HG03432 (cell line): ENCODE measurements at regions not wholly inside any gene's neighbourhood (a gene's known extent, or its start where the extent isn't known, plus 50 kb on each side); places are given as distances from the start of the nearest gene placed in this dataset.

Source experiments
- ATAC-seq: cut with Tn5 transposase; IDR thresholded peaks from one replicate; pipeline ENCODE4 v1.9.1; 2021; ENCODE audit warnings: mild to moderate bottlenecking, moderate library complexity; ENCODE audit not compliant: unreplicated experiment

DNA sequence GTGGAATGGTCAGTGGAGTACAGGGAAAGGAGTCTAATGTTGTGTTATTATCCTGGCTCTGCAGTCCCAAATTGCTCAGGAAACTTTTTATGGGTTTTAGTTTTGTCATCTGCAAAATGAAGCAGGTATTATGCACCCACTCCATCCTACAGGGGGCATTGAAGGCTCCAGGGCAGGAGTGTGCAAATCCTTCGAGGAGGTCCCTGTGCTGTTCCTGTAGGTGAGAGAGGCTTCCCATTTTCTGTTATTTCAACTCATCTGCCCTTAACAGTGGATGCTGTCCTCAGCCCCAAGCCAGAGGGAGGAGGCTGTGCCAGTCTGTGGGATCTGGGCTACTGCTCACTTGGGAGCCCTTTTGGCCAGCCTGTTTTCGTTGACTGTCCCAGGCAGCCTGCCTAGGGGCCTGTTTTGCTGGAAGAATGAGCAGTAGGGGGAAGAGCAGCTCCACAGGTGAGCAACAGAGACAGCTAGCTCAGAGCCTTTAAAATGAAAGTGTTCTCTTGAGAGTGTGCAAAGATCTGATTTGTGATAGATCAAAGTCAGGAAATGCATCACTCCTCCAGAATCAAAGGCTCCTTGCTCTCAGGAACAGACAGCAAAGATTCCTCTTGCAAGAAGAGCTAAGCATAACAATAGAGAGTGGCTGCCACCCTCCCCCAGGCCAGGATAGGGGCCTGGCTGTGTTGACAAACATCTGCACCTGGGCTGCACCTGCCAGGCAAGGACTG, 317.6 kb upstream of the PROX1 start:
- no peak for ATAC-seq

DNA sequence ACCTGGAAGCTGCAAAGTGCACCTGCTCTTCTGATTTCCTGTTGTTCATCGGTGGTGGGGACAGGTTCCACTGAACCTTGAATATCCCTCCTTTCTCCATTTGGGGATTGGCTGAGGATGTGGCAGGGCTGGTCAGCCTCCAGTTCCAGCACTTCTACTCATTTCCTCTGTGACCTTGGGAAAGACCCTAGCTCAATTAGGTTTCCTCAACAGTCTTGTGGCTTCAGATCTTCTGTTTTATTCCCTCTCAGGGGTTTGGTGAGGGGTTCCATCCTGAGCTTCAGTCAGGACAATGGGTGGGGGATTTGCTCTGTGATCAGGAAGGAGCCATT, 317.1 kb upstream of the PROX1 start:
- ATAC-seq = no peak

DNA sequence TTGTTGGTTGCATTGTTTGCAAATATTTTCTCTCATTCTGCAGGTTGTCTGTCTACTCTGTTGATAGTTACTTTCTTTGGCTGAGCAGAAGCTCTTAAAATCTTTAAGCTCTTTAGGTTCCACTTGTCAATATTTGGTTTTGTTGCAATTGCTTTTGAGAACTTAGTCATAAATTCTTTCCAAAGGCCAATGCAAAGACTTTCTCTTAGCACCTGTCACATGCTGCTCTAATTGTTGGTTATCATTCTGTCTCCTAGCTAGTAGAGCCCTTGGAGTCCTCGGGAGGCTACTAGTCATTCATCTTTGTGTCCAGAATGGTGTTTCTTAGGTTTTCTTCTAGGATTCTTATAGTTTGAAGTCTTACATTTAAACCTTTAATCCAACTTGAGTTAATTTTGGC, 312.7 kb upstream of the PROX1 start:
- no peak for ATAC-seq

DNA sequence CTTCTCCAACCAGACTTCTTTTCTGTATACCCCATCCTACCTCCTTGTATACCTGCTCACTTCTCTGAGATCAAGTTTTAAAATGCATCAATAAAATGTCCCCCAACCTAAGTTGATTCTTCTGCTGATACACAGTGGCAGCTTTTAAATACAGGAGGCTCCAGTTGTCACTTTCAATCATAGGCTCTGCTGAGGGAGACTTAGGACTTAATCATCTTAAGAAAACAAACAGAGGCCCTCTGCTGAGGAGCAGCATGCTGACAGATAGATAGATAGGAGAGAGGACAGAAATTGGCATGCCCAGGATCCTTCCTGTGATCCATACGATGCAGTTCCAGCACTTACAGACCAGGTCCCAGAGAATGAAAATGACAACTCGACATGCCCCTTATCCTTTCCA, 311.0 kb upstream of the PROX1 start:
- no peak for ATAC-seq

DNA sequence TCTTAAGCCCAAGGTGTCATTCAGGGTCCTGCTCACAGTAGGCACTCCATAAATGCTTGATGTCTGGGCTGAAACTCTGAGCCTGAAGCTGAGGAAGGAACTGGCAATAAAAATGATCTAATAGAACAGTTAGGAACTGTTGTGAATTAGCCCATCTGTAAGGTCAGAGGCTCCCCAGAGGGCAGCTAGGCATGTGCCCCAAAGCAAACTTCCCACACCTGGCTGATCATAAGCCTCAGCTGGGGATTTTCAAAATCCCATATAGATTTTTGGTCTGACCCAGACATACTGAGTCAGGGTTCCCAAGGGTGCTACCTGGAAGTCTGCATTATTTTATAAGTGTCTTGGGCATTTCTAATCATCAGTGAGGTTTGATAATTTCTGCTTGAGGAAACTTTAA, 309.4 kb upstream of the PROX1 start:
- ATAC-seq = no peak

DNA sequence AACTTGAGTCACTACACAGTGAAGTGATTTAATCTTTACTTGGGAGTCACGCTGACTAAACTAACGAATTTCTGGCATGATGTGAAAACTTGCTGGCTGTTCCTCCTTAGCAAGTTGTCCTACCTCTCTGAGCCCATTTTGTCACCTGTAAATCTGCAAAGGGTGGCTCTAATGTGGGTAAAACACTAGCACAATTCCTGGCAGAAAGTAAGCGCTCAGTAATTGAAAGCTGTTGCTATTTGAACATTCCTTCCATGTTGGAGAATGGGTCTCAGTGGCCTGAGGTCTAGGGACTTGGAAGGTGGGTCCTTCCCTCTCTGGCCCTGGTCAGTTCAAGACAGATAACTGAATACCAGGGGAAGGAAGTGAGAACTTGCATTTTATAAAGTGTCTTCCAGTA, 309.0 kb upstream of the PROX1 start:
- ATAC-seq = no peak

DNA sequence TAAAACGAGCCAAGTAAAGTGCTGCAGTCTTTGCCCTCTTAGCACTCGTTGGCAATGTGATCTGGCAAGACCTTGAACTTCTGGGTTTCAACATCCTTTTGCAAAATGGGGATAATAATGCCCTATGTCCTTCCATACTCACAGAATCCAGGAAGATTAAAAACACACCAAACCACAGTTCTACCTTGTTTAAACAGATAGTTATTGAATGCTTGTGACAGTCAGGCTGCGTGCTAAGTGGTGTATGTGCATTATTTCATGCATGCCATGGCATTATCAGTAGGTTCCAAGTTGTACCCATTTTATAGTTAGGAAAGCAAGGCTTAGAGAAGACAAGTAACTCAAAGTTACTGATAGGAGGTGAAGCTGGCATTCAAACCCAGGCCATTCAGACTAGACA, 308.6 kb upstream of the PROX1 start:
- no peak for ATAC-seq

DNA sequence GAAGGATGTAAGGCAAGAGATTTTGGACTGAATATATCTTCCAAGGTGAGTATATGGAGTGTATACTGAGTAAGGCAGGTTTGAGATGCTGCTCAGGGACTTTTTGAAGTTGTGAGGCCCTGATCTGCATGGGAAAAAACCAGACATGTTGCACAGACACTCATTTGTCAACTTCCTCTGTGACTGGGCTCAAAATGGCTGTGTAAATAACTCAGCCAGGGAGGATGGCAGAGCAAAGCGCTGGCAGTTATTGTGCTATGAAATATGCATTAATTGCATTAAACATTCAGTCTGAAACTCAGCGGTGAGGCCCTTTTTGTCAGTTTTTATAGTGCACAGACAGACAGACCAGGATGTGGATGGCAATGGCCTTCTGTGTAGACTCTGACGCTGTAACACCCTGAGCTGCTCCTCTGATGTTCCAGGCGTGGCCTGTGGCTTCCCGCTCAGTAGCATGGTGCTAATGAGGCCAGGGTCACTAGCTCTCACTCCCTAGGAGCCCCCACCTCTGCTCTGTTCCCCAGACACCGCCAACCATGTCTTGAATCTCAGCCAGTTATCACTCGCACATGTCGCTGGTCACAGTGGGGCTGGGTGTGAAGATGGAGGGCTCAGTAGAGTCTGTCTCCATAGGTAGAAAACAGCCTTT, 307.0 kb upstream of the PROX1 start:
- ATAC-seq = no peak

DNA sequence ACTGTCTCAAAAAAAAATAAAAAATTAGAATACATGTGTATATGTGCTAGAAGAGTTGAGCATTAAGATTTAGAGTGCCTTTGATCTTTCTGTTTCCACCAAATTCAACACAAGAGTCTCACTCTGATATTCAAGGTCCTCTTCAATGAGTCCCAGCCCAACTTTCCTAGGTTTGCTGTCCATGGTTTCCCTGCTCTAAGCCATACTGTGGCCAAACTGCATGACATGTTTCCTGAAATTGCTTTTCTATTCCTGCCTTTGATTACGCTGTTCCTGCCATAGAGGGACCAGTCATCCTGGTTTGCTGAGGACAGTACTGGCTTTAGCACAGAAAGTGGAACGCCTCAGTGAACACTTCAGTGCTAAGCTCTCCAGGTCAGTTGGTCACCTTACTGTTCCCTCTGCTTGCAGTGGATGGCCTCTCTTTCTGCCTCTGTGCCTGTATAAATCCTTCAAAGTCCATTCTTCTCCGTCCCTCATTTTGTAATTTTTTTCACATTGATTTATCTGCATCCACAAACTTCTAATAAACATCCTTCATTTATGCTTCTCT, 305.9 kb upstream of the PROX1 start:
- no peak for ATAC-seq

DNA sequence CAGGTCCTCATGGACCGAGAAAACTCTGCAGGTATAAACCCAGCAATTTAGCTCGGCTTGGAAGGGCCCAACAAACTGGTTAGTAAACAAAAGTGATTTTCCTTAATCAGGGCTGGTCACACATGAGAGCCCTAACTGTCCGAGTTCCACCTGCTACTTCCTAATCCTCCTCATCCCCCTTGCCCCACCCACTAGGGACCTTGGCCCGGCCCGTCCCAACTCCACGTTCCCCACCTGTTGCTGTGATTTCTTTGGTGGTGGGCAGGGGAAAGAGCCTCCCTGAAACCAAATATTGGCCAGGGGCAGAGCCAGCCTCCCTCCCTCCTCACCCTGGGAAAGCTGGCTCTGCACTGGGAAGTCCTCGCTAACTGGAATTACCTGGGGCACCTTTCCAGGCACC, 304.2 kb upstream of the PROX1 start:
- ATAC-seq = no peak

DNA sequence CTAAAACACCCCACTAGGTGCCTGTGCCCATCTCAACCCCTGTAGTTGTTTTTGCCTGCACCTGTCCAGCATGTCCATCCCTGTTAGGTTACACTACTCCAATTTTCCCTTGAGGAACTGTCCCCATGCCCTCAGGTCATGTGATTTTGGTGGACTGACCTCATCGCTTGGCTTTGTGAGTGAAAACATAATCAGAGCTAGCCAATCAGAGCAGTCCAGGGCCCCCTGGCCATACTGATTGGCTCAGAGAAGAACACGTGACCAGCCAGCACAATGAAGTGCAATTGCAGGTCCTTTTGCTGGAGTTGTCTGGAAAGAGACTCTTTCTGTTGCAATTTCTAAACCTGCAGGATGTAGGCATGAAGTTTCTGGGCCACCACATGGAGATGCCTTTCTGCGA, 303.3 kb upstream of the PROX1 start:
- no peak for ATAC-seq

DNA sequence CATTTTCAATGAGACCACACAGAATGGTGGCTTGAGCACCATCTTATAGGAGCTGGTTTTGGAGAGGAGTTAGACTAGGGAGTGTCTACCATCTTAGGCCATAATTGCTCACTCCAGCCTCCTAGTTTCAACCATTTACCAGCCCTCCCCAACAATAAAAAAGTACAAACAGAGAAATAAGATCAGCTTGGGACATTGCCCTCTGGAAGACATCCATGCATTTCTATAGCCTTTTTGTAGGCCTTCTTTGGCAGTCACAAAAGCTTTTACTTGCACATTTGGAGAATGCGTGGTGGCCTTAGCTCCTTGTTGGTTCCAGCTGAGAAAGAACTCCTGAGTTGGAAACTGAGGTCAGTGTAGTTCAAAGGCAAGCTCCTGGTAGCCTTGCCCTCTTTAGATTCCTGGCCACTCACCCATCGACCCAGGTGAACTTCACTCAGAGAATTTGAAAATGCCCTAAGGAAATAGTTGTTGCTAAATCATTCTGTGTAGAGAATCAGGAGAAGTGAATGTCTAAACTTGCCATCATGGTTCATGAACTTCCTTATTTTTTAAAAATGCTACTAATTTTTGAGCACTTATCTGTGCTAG, 301.7 kb upstream of the PROX1 start:
- ATAC-seq = no peak

DNA sequence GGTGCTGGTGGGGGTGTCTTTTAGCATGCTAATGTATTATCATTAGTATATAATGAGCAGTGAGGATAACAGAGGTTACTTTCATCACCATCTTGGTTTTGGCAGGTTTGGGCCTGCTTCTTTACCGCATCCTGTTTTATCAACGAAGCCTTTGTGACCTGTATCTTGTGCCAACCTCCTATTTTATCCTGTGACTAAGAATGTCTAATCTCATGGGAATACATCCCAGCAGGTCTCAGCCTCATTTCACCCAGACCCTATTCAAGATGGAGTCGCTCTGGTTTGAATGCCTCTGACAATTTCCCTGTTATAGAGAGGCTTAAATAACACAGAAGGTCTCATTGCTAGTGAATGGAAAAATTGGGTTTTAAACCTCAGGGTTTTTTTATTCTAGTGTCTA, 300.8 kb upstream of the PROX1 start:
- ATAC-seq = no peak

DNA sequence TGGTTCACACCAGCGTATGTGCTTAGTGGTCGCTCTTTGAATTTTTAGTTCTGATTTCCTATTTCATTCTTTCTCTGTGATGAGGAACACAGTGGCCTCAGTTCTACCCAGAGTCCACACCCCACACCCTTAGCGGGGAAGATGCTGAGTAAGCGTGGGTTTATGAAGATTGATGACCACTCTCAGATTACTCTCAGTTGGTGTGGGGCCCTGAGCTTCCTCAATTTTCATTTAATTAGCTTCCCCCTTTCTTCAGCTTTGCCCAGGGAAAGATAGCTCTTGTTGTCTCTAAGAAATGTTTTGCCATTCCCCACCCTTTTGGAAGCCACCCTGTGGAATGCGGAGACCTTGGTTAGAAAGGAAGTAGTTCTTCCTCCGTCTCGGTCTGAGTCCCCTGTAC, 299.9 kb upstream of the PROX1 start:
- no peak for ATAC-seq

DNA sequence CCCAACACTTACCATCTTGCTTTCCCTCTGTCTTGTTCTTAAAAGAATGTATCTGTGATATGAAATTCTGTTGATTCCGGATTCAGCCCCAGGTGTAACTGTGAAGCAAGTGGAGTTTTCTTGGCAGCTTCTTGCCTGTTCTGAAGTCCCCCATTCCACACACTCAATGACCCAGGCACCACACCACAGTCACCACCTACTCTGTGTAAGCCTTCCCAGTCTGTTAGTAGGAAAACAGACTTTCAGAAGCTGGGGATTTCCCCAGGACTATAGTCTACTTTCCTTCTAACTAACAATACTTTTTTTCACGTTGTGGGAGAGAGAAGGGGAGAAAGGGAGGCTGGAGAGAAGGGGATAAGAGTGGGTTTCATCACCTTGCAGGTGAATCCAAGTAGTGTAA, 299.1 kb upstream of the PROX1 start:
- no peak for ATAC-seq

DNA sequence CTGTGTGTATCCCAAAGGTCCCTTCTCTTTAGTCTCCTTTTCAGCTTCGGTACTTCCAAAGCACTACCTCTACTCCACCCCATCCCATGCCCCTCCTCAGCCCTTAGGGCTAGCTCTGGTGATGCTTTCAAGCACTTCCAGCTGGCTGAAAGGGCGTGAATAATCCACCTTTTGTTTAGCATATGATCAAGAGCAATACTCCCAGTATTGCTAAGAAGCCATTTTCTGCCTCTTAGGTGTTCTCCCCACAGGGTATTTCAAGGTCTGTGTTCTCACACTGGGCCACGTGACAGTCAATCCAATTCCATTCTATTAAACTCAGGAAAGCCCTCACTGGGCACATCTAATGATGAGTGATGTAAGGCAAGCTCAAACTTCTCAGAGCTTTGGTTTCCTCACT, 298.5 kb upstream of the PROX1 start:
- ATAC-seq = peak; percentile 51

DNA sequence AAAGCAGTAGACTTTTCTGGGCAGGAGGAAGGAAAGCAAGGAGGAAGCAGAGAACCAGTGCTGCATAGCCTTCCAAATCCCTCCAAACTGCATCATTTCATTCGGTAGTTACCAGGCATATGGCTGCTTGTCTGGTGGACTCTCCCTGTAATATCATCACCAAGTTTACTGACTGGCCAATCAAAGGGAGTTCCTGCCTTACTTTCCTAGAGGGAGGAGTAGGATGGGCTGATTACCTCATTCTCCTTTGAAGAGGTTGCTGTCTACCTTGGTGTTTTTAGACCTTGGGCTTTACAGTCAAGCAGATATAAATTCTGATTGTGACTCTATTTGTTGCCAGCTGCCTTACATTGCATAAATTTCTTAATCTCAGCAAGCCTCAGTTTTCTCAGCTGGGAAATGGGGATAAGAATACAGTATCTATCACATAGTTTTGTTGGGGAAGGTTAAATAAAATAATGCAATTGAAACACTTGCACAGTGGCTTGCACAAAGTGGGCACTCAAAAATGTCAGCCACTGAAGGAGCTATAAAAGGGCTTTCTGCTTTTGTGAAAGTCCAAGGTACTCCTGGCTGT, 297.3 kb upstream of the PROX1 start:
- no peak for ATAC-seq

DNA sequence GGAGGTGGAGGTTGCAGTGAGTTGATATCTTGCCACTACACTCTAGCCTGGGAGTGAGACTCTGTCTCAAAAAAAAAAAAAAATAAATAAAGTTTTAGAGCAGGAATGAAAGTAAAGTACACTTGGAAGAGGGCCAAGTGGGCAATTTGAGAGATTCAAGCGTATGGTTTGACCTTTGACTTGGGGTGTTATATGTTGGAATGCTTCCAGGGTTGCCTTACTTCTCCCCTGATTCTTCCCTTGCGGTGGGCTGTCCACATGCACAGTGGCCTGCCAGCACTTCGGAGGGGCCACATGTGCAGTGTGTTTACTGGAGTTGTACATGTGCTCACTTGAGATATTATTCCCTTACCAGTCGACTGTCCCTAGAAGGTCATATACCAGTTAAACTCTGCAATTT, 295.5 kb upstream of the PROX1 start:
- ATAC-seq = no peak

DNA sequence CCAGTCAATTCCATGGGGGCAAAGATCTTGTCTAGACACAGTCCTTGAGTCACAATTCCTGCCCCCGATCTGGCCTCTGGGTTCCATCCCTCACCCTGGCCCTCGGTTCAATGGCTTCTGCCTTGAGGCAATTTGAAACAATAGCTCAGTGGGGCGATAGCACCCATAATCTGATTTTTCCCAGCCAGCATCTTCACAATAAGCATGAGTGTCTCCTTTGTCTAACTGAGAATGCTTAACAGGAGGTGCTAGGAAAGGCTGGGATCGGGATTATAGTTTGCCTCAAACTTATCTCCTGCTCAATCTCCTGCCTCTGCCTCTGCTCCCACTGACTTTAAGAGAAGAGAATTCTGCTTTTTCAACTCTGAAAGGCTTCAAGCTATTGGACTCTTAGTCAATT, 293.9 kb upstream of the PROX1 start:
- no peak for ATAC-seq

DNA sequence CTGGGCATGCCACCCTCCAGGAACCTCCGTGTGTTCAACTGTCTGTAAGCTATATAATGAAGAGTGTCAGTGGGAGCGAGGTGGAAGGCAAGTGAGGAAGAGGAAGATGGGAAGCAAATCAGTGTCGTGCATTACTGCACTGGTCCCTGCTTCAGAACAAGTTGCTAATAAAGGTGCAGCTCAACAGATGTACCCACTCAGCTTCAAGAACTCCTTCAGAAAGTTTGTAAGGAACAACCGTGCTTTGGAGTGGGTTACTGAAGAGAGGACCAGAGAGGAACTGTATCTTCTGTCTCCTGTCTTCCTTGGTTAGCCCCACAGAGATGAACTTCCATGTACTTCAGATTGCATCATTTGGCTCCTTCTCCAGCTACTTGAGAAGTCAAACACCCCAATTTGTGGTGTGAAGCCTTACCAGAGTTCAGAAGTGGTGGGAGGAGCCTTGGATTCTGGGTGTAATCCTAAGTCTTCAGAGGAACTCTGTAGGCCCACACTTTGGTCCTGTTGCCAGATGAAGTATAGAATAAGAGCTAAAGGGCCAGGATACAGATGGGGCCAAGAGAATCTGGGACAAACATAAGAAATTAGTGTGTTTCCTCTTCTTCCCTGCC, 290.5 kb upstream of the PROX1 start:
- ATAC-seq = no peak

DNA sequence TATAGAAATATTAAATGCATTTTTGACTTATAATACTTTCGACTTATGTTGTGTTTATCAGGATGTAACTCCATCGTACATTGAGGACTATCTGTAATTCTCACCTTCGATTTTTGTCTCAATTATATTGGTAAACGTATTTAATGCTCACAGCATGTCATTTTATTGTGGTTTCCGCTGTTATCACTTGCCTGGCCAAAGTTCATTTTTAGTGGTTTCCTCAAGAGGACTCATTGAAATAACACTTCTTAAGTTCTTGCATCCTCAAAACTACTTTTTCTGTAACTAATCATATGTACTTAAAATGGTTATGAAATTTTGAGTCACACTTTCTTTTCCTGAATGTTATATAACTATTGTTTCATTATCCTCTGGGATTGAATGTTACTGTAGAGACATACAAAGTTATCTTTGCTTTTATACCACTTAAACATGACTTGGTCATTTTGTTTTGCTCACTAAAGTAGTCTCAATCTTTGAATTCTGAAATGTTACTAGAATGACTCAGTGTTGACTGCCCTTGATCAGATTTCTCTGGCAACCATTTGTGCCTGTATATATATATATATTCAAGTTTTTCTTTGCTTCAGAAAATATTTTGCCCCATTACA, 289.6 kb upstream of the PROX1 start:
- ATAC-seq = no peak
